WERI-Rb-1 (cell line): ENCODE measurements at regions not wholly inside any gene's neighbourhood (a gene's known extent, or its start where the extent isn't known, plus 50 kb on each side); places are given as distances from the start of the nearest gene placed in this dataset.
"Not testable (repeated sequence)": the region's sequence is repeated elsewhere in the genome, so short reads cannot be mapped to it uniquely, and the experiment has no call there.

ENCODE experiments used
- DNase-seq: peaks from one replicate; pipeline ENCODE4 v3.0.0-alpha.2; 2020
- H3K27ac ChIP-seq: fragments of 250-450 bp; sonication (Bioruptor Pico); 2 replicates; pipeline ENCODE4 v1.5.1; 2020; ENCODE audit warnings: mild to moderate bottlenecking, moderate library complexity
- H3K27me3 ChIP-seq: fragments of 250-450 bp; sonication (Bioruptor Pico); 2 replicates; pipeline ENCODE4 v1.5.1; 2021; ENCODE audit warnings: mild to moderate bottlenecking, low read depth, moderate library complexity; ENCODE audit not compliant: insufficient read depth, severe bottlenecking
- H3K36me3 ChIP-seq: fragments of 250-450 bp; sonication (Bioruptor Pico); 2 replicates; pipeline ENCODE4 v1.5.1; 2020; ENCODE audit warnings: mild to moderate bottlenecking, moderate library complexity
- H3K4me3 ChIP-seq: 2 replicates; pipeline ENCODE4 v1.5.1; 2011; ENCODE audit warnings: low read depth, mild to moderate bottlenecking, control low read depth, low read length
- H3K9me3 ChIP-seq: fragments of 250-450 bp; sonication (Bioruptor Pico); 2 replicates; pipeline ENCODE4 v1.5.1; 2021; ENCODE audit warnings: mild to moderate bottlenecking, moderate library complexity; ENCODE audit not compliant: severe bottlenecking
- TF ChIP-seq, protein P1 (sequence below): IDR thresholded peaks from 2 replicates; pipeline ENCODE4 v1.5.1; 2011; ENCODE audit warnings: low read depth, mild to moderate bottlenecking, control low read depth, inconsistent platforms, low read length

- no peaks in the 10 kb centered on the region for H3K27me3 ChIP-seq
- TF ChIP-seq, protein P1, sequence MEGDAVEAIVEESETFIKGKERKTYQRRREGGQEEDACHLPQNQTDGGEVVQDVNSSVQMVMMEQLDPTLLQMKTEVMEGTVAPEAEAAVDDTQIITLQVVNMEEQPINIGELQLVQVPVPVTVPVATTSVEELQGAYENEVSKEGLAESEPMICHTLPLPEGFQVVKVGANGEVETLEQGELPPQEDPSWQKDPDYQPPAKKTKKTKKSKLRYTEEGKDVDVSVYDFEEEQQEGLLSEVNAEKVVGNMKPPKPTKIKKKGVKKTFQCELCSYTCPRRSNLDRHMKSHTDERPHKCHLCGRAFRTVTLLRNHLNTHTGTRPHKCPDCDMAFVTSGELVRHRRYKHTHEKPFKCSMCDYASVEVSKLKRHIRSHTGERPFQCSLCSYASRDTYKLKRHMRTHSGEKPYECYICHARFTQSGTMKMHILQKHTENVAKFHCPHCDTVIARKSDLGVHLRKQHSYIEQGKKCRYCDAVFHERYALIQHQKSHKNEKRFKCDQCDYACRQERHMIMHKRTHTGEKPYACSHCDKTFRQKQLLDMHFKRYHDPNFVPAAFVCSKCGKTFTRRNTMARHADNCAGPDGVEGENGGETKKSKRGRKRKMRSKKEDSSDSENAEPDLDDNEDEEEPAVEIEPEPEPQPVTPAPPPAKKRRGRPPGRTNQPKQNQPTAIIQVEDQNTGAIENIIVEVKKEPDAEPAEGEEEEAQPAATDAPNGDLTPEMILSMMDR = no peak
- no peaks in the 10 kb centered on the region for H3K9me3 ChIP-seq
- no peak for DNase-seq
- H3K4me3 ChIP-seq = no peak overlapping the region
- no peaks in the 10 kb centered on the region for H3K36me3 ChIP-seq
- no peak overlapping the region for H3K27ac ChIP-seq
Observed at GRCh38 chr3:13186435-13186815, 113.2 kb upstream of the IQSEC1 start.

- Histone ChIP-seq H3K36me3 (no peaks in the 10 kb centered on the region), H3K27me3 (no peaks in the 10 kb centered on the region), H3K27ac (no peak overlapping the region), H3K4me3 (no peak overlapping the region), H3K9me3 (no peaks in the 10 kb centered on the region)
- TF ChIP-seq, protein P1 = no peak
- no peak for DNase-seq
Observed at GRCh38 chr3:13185737-13186434, 112.7 kb upstream of the IQSEC1 start.

- H3K4me3 ChIP-seq, DNase-seq, H3K27me3 ChIP-seq, H3K36me3 ChIP-seq, H3K27ac ChIP-seq: not testable (repeated sequence)
- peaks cover 13% of the 10 kb centered on the region for H3K9me3 ChIP-seq
Observed at GRCh38 chr3:13179582-13180210, 106.5 kb upstream of the IQSEC1 start.

DNA sequence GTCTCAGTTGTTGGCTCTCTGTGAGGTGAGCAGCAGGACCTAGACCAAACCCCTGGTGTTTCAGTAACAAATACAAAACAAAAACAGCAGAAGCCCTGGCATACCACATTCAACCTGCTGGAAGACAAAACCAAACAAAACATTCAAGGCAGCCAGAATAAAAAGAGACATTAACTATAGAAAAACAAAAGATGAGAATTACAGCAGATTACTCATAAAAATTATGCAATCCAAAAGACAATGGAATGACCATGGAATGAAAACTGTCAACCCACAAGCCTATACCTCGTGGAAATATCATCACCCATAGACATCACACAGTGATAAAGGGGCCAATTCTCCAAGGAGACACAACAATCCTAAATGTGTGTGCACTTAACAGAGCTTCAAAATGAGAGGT, 106.0 kb upstream of the IQSEC1 start:
- no peaks in the 10 kb centered on the region for H3K27me3 ChIP-seq
- no peak overlapping the region for H3K4me3 ChIP-seq
- TF ChIP-seq, protein P1 = no peak
- no peaks in the 10 kb centered on the region for H3K36me3 ChIP-seq
- DNase-seq = no peak
- peaks cover 13% of the 10 kb centered on the region for H3K9me3 ChIP-seq
- no peak overlapping the region for H3K27ac ChIP-seq

DNA sequence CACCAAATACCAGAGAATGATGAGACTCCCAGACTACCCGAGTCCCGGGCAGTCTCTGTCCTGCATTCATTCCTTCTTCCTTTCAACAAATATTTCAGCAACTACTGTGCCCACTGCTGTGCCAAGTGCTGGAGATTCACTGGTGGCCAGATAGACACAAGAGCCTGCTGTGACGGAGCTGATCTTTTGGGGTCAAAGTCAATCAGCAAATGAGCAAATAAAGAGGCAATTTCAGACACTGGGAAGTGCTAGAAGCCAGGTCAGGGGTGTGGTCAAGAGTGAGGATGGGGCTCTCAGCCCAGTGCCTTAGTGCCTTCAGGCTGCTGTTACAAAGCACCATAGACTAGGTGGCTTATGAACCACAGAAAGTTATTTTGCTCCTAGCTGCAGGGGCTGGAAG, 104.9 kb upstream of the IQSEC1 start:
- no peak overlapping the region for H3K27ac ChIP-seq
- TF ChIP-seq, protein P1 = no peak
- DNase-seq = no peak
- peaks cover 13% of the 10 kb centered on the region for H3K9me3 ChIP-seq
- H3K27me3 ChIP-seq = no peaks in the 10 kb centered on the region
- H3K36me3 ChIP-seq = no peaks in the 10 kb centered on the region
- no peak overlapping the region for H3K4me3 ChIP-seq

DNA sequence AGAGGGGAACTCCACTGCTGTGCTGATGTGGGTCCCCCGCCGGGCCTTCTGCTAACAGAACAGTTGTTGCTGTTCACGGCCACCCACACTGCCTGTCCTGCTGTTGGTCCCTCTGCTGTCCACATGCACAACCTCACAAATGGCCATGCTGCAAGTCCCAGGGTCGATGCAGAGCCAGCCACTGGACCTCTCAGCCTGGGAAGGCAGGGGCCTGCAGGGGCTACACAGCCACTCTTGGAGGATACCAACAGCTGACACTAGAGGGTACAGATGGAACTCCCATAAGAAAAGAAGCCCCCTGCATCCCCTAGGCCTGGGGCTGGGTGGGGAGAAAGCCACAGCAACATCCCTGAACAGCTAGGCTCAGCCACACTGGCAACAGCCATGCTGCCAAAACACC, 104.4 kb upstream of the IQSEC1 start:
- Histone ChIP-seq H3K27ac (no peak overlapping the region), H3K27me3 (no peaks in the 10 kb centered on the region), H3K36me3 (no peaks in the 10 kb centered on the region), H3K4me3 (no peak overlapping the region), H3K9me3 (peaks cover 13% of the 10 kb centered on the region)
- TF ChIP-seq, protein P1 = no peak
- no peak for DNase-seq
